ENCODE measurements at regions not wholly inside any gene's neighbourhood (a gene's known extent, or its start where the extent isn't known, plus 50 kb on each side); places are given as distances from the start of the nearest gene placed in this dataset.

GRCh38 chr1:111565968-111566367, 53.6 kb upstream of the RAP1A start:
- ATAC-seq (no peak), DNase-seq (no peak)
- no peak overlapping the region for H3K27ac ChIP-seq
- no peak overlapping the region for H3K4me3 ChIP-seq
- H3K36me3 ChIP-seq (replicated peaks in 1 of 2; ENCODE audit: insufficient read depth in 1 of 2, low read depth in 2 of 2) = no peaks in the 10 kb centered on the region
- H3K9me3 ChIP-seq = no peaks in the 10 kb centered on the region
- 75 to 81% methylated on average over 5 of the region's 5 CpGs for WGBS, 2 donors
- no peaks in the 10 kb centered on the region for H3K27me3 ChIP-seq
- H3K4me1 ChIP-seq = no peaks in the 10 kb centered on the region
- TF ChIP-seq CTCF (IDR thresholded peaks at IDR 0.05) (no peak), POLR2A (IDR thresholded peaks at IDR 0.05) (no peak)
- intact Hi-C loops (cut with DNase I) = no loop called here

DNA sequence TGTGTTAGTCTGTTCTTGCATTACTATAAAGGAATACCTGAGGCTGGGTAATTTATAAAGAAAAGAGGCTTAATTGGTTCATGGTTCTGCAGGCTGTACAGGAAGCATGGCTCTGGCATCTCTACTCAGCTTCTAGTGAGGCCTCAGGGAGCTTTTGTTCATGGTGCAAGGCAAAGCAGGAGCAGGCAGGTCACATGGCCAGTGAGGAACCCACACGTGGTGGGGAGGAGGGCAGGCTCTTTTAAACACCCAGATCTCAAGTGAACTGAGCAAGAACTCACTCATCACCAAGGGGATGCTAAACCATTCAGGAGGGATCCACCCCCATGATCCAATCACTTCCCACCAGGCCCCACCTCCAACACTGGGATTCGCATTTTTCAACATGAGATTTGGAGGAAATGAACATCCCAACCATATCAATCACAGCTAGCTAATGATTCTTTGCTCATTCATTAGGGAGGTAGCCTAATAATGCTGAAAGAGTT, 51.4 kb upstream of the RAP1A start:
- Histone ChIP-seq H3K27ac (no peak overlapping the region), H3K4me1 (peaks cover 4% of the 10 kb centered on the region), H3K4me3 (no peak overlapping the region), H3K27me3 (no peaks in the 10 kb centered on the region), H3K9me3 (no peaks in the 10 kb centered on the region), H3K36me3 (replicated peaks in 1 of 2; ENCODE audit: insufficient read depth in 1 of 2, low read depth in 2 of 2) (no peaks in the 10 kb centered on the region)
- DNase-seq = no peak
- no peak for ATAC-seq
- TF ChIP-seq CTCF (IDR thresholded peaks at IDR 0.05) = no peak
- no peak for TF ChIP-seq POLR2A (IDR thresholded peaks at IDR 0.05)
- intact Hi-C loops (cut with DNase I) = no loop called here
- WGBS, 2 donors = 50 to 56% methylated on average over 2 of the region's 2 CpGs

All from body of pancreas (tissue), 4 donors.